K562 (cell line): ENCODE measurements at regions not wholly inside any gene's neighbourhood (a gene's known extent, or its start where the extent isn't known, plus 50 kb on each side); places are given as distances from the start of the nearest gene placed in this dataset.

ENCODE experiments used
- BRCA1 ChIP-seq, 2 experiments: fragments of 450-650 bp in 1 of 2; sonication (generic) in 1 of 2; formaldehyde crosslinking in 1 of 2; IDR thresholded peaks; 2 replicates each; pipeline versions ENCODE4 v1.5.0 to v1.6.1; 2017 to 2020; ENCODE audit warnings: mild to moderate bottlenecking in 1 of 2, missing genetic modification reagents in 1 of 2
- MTA1 ChIP-seq: fragments of 450-650 bp; IDR thresholded peaks from 2 replicates; pipeline ENCODE4 v1.6.1; 2017; ENCODE audit warnings: borderline replicate concordance
- MTA2 ChIP-seq: fragments of 450-650 bp; IDR thresholded peaks from 2 replicates; pipeline ENCODE4 v1.6.1; 2016; ENCODE audit warnings: low read depth
- PCBP1 ChIP-seq: fragments of 200-400 bp; formaldehyde crosslinking; IDR thresholded peaks from 2 replicates; pipeline ENCODE4 v1.6.1; 2018; ENCODE audit warnings: mild to moderate bottlenecking, low read depth, low read length; ENCODE audit not compliant: poor library complexity, severe bottlenecking
- RB1 ChIP-seq: fragments of 450-650 bp; IDR thresholded peaks from 2 replicates; pipeline ENCODE4 v1.6.1; 2017; ENCODE audit warnings: low read depth, mild to moderate bottlenecking
- SIN3B ChIP-seq: fragments of 450-650 bp; IDR thresholded peaks from 2 replicates; pipeline ENCODE4 v1.6.1; 2017; ENCODE audit warnings: low read depth, mild to moderate bottlenecking, moderate library complexity
- TCF7 ChIP-seq: sonication (generic); IDR thresholded peaks from 2 replicates; pipeline ENCODE4 v1.6.1; 2016; ENCODE audit warnings: antibody characterized with exemption, borderline replicate concordance
- YY1 ChIP-seq, 3 experiments: IDR thresholded peaks; 2 replicates each; pipeline ENCODE4 v1.6.1; 2011; ENCODE audit warnings: low read length in 2 of 3, mild to moderate bottlenecking in 2 of 3, moderate library complexity in 2 of 3, borderline replicate concordance in 1 of 3, control low read depth in 1 of 3, low read depth in 1 of 3; ENCODE audit not compliant: insufficient read depth in 3 of 3, insufficient replicate concordance in 2 of 3, control insufficient read depth in 1 of 3, insufficient read length in 1 of 3; ENCODE audit errors: extremely low read depth in 1 of 3

GRCh38 chr12:28652239-28652638 is 462.0 kb downstream of the CCDC91 start:
- no peak for TF ChIP-seq MTA1
- no peak for TF ChIP-seq RB1
- TF ChIP-seq BRCA1 (IDR thresholded peaks at IDR 0.05), result no peak
- TF ChIP-seq BRCA1 (CRISPR knock-in tag; IDR thresholded peaks at IDR 0.05), result no peak
- no peak for TF ChIP-seq MTA2
- TF ChIP-seq PCBP1, result no peak
- no peak for TF ChIP-seq SIN3B
- TF ChIP-seq TCF7, result no peak
- TF ChIP-seq YY1 (IDR thresholded peaks at IDR 0.05; ENCODE audit: borderline replicate concordance in 1 of 3, control insufficient read depth in 1 of 3, extremely low read depth in 1 of 3, insufficient read depth in 3 of 3, insufficient read length in 1 of 3, insufficient replicate concordance in 2 of 3, low read depth in 1 of 3, low read length in 2 of 3), result no peak
